Activated gamma-delta T cell (primary cell): ENCODE measurements at regions not wholly inside any gene's neighbourhood (a gene's known extent, or its start where the extent isn't known, plus 50 kb on each side); places are given as distances from the start of the nearest gene placed in this dataset.
"Not testable (repeated sequence)": the region's sequence is repeated elsewhere in the genome, so short reads cannot be mapped to it uniquely, and the experiment has no call there.

Experiments
- DNase-seq: peaks from one replicate; lab custom pipeline; 2025; lab: John Stamatoyannopoulos, UW

DNA sequence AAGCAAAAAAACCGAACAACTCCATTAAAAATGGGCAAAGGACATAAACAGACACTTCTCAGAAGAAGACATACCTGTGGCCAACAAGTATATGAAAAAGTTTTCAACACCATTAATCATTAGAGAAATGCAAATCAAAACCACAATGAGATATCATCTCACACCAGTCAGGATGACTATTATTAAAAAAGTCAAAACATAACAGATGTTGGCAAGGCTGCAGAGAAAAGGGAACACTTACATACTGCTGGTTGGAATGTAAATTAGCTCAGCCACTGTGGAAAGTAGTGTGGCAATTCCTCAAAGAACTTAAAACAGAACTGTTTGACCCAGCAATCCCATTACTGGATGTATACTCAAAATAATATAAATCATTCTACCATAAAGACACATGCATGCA lies 436.3 kb downstream of the KLHL13 start:
- no peak for DNase-seq

DNA sequence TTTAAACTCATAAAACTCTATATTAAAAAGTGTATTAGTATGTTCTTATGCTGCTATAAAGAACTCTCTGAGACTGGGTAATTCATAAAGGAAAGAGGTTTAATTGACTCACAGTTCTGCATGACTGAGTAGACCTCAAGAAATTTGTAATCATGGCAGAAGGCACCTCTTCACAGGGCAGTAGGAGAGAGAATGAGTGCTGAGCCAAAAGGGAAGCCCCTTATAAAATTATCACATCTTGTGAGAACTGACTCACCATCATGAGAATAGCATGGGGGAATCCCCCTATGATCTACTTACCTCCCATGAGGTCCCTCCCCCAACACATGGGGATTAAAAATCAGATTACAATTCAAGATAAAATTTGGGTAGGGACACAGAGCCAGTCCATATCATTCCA lies 463.2 kb downstream of the KLHL13 start:
- DNase-seq: no peak

DNA sequence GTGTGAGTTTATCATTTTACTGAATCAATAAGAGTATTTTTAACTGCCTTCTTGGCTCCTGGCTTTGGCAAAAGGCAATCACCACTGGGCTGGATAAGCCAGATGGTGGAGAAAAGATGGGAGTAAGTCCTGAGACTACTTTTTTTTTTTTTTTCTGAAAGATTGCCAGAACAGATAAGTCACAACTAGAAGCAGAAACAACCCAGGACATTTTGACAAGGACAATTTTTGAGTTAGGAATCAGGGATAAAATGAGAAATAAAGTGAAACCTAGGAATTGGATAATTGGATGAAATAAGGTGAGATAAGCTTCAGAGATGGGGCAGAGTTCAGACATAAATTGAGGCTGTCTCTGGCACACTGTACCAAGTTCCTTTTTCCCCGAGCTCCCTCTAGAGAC lies 471.0 kb downstream of the KLHL13 start:
- no peak for DNase-seq

DNA sequence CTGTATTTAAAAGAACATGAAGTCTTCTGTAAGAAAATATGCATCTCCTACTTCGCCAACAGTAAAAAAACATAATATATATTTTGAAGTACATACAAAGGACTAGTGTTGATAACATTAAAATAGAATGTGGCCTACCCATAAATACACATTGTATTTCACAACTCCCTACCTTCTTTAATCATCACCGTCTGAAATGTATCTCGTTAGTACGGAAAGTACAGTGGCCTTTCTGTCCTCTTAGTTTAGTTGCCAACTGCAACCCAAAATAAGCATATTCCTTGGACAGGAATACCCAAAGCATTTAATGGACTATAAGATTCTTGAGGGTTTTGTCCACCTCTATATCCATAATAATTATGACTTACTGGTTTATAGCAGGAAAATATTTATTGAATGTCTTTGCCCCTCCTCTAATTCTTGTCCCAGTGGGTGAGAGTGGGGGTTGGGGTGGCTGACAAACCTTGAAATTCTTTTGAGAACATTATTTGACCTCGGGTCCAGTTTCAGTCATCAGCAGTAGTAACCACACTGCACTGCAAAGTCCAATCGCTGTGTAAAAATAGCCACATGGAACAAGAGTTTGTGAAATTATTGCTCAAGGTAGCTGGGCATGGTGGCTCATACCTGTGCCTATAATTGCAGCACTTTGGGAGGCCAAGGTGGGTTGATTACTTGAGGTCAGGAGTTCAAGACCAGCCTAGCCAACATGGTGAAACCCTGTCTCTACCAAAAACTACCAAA lies 474.5 kb downstream of the KLHL13 start:
- no peak for DNase-seq

DNA sequence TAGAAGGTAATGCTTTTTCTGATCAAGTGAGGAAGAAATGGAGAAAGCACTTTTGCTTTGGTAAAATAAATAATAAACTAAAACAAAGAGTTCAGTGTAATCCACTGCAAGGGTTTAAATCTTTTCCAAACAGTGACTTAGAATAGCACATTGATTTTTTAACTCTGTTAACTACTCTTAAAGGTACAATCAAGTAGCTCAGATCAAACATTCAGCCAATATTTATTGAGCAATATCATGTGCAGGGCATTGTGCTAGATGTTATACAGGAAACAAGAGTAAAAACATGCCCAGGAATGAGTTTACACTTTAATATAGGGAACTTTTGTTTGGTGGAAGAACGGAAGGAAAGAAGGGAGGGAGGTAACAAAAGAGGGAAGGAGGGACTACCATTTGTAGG lies 479.8 kb downstream of the KLHL13 start:
- DNase-seq: no peak

DNA sequence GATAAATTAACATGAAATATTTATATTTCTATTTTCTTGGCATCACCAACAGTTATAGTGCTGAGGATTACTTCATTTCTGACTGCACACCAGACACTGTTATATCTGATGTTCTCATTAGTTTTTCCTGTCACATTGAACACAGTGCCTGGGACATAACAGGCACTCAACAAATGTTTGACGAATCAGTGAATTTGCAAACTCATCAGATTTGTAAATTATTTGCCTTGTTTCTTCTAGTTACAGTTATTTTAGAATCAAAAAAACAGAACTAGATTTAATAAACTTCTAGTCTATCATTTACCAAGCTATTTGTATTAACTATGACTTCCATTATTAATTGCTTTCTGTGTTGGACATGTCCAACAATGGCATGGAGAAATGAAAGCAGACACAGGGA lies 483.3 kb downstream of the KLHL13 start:
- no peak for DNase-seq

DNA sequence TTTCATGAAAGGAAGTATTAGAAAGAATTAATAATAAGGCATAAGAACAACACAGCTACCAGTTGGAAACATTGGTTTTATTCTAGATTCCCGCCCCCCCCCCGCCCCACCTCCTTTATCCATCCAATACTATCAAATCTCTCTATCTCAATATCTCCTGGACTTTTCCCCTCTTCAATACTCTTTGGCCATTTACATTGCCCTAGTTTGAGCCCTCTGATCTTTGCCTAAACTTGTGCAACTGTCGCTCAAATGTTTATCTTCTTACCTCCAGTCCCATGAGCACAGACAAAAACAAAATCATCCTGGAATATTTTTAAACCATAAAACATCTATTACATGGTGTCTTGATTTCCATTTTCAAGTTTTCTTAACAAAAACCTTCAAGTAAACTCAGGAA lies 488.2 kb downstream of the KLHL13 start:
- DNase-seq: no peak

DNA sequence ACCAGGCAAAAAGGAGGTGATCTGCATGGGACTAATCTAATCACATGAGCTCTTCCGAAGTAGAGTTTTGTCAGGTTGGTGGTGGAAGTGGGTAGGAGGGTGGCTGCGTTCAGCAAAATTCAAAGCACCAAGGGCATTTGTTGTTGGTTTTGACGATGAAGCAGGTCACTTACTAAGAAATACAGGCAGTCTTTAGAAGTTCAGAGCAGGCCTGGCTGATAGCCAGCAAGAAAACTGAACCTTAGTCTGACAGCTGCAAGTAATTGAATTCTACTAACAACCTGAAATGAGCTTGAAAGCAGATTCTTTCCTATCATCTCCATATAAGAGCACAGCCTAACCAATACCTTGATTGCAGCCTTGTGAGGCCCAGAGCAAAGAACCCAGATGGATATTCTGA lies 505.8 kb downstream of the KLHL13 start:
- DNase-seq: no peak

DNA sequence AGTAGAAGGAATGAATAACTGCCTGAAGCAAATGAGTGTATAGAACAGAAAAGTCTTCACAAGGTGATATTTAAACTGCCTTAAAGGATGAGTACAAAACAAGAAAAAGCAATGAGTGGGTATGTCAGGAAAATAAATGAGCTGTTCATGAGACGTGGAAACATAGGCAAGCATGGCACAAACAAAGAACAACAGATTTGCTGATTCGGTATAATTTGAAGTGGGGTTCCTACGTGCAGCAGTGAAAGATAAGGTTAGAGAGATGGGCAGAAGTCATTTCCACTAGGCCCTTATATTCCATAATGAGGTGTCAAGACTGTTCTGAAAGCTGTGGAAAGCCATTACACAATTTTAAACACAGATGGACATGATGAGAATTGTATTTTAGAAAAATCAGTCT lies 506.6 kb downstream of the KLHL13 start:
- no peak for DNase-seq

DNA sequence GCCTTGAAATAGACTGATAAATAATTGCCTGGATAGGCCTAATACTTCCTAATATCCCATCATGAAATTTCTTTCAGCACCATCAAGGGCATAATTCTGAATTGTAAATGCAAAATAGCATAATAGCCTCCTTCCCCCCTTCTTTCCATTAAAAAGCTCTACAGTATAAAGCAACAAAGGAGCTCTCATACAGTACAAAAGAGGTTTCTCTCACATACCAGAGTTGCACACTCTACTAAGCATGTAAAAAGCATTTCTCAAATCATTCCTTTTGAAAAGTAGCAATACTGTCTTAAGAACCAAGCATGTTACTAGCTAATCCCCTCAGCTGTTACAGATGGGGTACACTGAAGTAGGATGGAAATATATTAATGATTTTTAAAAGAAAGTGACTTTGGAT lies 509.0 kb downstream of the KLHL13 start:
- DNase-seq: no peak

DNA sequence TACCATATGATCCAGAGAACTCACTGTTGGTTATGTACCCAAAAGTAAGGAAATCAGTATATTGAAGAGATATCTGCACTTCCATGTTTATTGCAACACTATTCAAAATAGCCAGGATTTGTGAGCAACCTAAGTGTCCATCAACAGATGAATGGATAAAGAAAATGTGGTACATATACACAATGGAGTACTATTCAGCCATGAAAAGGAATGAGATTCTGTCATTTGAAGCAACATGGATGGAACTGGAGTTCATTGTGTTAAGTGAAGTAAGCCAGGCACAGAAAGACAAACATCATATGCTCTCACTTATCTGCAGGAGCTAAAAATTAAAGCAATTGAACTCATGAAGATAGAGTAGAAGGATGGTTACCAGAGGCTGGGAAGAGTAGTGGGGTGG lies 510.5 kb downstream of the KLHL13 start:
- not testable (repeated sequence) for DNase-seq

DNA sequence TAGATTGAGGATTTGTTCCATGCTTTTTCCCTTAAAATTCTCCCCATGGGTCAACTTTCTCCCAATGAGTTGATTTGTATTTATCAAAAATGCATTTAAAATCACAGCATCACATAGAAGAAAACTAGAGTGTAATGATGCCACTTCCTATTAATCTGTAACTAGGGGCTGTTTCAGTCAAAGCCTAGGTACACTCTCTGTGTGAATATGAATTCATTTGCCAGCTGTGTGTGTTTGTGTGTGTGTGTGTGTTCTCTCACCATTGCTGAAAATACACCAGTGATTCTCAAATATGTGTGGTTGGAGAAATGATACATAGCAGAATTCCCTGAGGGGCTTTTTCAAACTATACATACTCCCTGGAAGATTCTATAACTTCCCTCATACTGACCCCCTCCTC lies 546.5 kb downstream of the KLHL13 start:
- no peak for DNase-seq

DNA sequence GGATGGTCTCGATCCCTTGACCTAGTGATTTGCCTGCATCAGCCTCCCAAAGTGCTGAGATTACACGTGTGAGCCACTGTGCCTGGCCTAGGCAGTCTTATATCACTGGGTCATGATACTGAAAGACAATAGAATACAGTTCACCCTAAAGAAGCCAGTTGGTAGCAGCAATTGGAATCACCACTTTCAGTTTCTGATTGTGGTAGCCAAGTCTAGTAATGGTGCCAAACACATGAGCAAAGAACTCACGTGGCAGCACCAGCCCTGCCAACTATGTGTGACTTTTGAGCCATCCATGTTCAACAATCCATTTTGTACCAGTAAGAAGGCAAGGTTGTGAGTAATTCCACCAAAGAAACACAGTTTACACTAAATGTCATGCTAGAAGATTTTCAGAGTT lies 548.4 kb downstream of the KLHL13 start:
- no peak for DNase-seq

DNA sequence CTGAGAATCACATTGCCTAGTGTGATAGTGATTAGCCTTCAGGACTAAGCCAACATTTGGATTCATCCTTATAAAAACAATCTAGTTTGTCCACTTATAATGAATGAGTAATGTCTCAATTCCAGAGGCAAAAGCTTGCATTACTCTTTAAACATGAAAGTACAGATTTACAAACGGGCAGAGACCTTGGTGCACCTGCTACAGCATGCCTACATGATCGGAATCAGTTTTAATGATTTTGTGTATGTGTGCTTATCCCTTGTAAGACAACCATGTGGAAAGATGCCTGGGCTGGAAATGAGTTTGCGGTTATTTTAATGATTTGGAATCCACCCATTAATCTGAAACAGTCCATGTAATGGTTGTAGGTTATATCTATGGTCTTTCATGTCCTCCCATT lies 572.7 kb downstream of the KLHL13 start:
- DNase-seq: no peak

DNA sequence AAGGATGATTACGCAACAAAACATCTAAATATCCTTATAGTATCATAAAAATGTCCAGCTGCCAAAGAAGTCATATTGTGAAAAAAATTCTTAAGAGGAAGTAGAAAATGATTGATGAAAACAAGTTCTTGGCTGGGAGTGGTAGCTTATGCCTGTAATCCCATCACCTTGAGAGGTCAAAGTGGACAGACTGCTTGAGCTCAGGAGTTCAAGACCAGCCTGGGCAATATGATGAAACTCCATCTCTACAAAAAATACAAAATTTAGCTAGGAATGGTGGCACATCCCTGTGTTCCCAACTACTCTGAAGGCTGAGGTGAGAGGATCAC lies 577.6 kb downstream of the KLHL13 start:
- no peak for DNase-seq

DNA sequence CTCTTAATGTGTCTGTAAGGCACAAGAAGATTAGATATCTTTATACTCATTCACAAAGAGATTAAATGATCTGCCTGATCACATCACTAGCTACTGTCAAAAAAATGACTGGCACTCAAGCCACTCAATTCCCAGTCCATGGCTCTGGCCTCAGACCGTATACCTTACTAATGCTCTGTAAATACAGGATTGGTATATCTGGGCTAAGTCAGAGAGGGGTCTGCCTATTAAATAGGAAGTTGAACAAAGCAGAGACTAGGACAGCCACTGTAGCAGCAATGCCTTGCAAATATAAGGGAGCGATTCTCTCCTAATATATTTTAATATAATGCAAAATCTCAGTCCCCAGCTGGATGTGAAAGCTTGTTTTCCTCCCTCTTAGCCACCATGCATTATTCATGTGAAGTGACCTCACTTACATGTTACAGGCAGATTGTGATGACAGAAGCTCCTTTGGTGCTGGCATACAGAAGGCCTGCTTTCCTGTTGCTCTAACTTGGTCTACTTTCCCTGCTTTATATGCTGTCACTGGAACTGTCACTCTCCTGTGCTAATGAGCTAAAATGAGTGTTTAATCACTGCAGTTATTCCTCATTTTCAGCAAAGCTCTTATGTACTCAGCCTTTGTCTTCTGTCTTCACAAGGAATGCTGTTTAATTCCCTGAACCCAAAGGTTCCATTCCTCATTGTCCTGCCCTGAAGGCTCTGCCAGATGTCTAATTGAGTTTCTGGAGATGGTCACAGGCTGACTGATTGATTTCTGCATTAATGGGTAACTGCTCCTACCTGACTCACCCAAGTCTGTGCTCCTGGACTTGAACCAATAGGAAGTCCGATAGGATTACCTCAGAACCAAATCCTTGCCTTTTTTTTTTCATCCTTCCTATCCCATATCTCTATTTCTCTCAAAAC lies 578.2 kb downstream of the KLHL13 start:
- DNase-seq: no peak

DNA sequence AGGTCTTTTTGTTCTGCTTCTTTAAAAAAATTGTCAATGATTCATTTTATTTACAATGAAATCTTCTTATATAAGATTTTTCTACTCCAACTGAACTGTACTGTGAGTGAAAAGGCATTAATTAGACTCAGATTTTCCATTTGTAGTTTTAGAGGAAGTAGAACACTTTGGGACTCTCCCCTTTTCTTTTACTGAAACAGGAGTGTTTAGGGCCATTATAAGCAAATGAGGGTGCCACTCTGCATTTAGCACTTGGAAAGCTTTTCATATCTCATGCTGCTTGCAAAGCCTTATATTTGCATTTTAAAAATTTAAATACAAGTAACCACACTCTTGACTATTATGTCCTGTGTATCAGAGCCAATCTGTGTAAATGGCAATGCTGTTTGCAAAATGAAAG lies 584.3 kb downstream of the KLHL13 start:
- no peak for DNase-seq

DNA sequence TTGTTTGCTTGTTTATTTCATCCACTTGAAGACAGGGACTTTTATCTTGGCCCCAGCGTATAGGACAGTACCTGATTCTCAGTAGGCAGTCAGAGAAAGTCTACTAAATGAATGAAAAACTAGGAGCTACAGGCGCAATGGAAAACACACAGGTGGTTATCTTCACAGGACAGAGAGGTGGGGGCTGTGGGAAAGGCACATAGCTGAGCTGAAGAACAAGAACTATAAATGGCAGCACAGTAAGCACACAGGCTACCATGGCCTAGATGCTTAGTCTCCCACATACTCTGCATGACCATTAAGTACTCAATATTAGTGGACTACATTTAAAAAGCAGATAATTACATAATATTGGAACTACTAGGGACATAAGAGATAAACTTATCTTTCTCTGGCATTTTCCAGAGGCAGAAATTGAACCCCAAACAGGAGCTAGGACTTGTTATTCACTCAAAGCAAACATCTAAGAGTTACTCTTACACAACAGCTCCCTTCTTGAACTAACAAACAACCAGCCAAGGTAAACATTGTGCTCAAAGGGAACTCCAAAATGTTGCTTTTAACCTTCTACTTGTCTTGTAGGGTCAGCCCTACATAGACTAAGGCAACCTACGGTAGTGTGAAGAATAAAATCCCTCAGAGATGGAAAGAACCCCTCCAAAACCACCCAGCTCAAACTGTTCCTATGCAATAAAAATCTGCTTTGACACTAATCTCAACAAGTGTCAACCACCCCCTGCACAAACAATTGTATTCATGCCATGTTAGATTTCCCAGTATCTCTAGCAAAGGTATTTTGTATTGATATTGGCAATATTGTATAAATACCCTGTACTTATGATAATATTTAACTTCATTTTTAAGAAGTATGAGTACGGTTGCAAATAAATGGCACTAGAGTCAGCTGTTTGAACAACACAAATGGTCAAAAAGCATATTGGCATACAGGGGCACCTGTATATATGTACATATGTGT lies 593.6 kb downstream of the KLHL13 start:
- DNase-seq: no peak

DNA sequence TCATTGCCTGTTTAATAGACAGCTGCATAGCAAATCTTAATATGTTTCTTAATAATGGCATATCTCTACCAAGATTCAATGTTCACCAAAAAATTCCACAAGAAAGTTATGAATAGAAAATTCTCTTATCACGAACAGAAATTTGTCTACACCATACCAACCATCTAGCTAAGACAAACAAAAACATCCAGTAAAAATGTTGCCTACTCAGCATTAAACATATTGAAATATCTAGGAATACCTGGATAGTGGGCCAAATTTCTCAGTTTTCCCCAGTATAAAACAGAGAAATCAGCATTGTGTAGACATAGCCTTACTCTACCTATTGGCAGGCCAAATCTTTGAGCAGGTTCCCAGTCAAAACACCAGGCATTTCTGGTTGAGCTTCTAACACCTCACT lies 598.6 kb downstream of the KLHL13 start:
- no peak for DNase-seq

DNA sequence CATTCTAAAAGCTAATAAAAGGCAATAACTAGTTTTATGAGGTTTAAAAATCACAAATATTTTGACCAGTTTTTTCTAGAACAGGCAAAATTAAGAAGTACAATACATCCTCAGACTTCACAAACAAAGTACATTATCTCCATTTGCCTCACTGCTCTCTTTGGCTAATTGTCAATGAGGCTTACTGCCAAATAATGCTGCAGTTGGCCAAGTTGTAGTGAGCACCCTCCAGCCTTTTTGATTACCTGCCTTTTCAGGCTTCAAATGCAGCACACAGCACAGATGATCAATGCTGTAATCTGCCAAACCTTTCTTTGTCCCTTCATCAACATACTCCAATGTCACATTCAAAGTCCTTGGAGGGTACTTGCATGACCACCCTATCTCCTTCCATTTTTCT lies 605.2 kb downstream of the KLHL13 start:
- DNase-seq: no peak

DNA sequence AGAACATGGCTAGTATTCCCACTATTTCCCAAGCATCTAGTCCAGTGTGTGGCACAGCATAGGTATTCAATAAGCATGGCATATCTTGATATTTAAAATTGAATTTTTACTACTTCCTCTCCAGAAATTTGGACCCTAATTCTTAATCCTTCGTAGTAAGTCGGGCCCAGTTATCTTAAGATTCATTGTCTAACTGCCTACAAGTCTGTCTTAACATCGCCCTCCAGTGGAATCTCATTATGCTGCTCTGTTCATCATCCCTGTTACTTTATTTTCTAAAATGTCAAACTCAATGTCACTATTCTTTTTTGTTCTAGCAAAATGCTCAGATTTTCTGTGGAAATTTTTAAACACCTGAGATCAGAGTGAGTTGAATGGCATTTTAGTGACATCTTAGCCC lies 606.2 kb downstream of the KLHL13 start:
- DNase-seq: no peak

DNA sequence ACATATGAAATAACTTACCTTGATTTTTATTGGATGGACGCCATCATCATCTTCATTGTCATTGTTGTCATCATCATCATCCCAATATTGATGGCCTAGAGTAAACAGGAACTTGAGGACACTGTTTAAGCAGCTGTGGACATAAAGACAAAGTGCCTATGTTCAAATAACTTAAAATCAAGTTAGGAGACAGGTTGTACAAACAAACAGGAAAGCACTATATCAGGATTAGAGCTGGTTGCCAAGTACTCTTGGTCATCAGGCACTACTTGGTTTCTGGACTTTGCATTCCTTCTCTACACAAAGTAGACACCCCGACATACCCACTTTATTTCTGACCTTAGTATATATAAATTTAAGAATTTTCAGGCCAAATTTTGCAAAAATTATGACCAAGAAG lies 608.6 kb downstream of the KLHL13 start:
- no peak for DNase-seq
